ENCODE measurements at regions not wholly inside any gene's neighbourhood (a gene's known extent, or its start where the extent isn't known, plus 50 kb on each side); places are given as distances from the start of the nearest gene placed in this dataset.

- TF ChIP-seq CTCF (IDR thresholded peaks at IDR 0.05) (no peak), EP300 (IDR thresholded peaks at IDR 0.05) (no peak), POLR2A (IDR thresholded peaks at IDR 0.05) (no peak), POLR2AphosphoS5 (IDR thresholded peaks at IDR 0.05) (no peak)
These were observed 975.5 kb downstream of the OLFM4 start for GRCh38 chr13:54004026-54004699.

Data from sigmoid colon (tissue), 4 donors.